LHCN-M2 (cell line): ENCODE measurements at regions not wholly inside any gene's neighbourhood (a gene's known extent, or its start where the extent isn't known, plus 50 kb on each side); places are given as distances from the start of the nearest gene placed in this dataset.

Source experiments
- DNase-seq: peaks from one replicate; pipeline ENCODE4 v3.0.0-alpha.2; 2012; ENCODE audit warnings: low read depth

DNA sequence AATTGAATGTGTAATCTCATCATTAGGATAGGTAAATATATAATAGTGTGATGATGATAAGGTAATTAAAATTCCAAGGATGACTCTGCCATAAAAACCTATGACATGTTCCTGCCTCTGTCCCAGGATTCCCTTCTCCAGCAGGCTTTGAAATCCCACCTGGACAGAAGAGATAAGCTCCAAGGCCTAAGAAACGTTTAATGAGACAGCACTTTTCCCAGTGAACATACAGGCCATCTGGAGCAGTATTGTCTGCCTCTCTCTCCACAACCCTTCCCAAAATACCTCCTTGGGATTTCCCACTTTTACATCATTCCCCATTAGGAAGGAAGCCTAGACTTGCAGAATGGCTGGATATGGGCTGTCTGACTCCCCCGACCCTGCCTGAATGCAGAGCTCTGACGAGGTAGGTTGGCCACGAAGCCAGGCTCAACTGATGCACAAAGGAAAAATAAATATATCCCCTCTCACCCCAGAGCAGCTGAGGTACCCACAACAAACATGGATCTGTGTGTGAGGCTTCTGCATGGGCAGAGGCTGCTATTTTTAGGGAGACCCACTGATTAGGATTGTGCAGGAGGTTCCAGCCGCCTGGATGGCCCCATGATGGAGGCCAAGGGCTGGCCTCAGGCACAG is 71.0 kb downstream of the TMPRSS5 start:
- DNase-seq = no peak

DNA sequence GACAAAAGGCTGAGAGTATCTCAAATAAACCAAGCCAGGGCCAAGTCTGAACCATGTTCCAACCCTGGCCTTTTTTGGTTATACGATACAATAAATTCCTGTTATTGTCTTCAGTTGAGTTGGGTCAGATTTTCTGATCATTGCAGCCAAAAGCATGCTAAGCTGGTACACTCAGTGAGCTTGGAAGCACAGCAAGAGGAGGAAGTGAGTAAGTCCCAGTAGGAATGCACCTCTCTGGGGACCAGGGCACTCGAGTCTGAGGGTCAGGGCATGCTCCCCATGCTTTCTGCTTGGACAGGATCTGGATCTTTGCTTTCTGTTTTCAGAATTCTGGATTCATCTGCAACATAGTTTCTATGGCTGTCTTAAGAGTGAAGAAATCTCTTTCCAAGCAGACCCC is 73.1 kb downstream of the TMPRSS5 start:
- DNase-seq = peak; percentile 83

DNA sequence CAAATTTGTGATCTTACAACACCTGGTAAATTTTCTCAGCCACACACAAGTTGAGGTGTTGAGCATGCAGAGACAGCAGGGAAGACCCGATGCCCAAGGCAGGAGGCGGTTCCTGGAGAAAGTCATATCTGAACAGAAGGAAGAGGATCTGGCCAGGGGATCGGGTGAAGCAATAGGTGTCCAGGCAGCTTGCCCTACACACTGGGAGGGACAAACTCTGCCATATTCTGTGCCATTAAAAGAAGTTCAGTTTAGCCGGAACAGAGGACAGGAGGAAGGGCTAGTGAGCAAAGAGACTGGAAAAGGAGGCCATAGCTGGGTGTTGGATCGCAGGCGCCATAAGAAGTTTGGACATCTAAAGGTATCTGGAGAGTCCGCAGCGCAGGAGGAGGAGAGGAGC is 76.5 kb downstream of the TMPRSS5 start:
- DNase-seq = no peak

DNA sequence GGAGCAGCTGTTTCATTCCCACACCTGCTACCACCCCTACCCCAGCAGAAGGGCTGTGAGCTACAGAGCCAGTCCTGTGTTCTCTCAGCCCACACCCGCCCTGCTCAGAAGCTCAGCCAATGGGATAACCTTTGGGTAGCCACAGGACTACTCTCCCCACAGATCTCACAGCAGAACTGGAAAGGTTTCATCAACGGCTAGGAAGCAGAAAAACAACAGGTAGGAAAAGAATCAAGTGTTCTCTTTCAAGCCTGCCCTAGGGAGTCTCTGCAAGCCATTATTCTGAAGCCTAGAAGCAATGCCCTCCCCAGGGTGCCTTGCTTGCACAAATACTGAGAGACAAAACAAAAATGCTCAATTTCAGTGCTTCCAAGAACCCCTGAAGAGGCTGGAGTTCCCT is 77.2 kb downstream of the TMPRSS5 start:
- DNase-seq = peak; percentile 16

DNA sequence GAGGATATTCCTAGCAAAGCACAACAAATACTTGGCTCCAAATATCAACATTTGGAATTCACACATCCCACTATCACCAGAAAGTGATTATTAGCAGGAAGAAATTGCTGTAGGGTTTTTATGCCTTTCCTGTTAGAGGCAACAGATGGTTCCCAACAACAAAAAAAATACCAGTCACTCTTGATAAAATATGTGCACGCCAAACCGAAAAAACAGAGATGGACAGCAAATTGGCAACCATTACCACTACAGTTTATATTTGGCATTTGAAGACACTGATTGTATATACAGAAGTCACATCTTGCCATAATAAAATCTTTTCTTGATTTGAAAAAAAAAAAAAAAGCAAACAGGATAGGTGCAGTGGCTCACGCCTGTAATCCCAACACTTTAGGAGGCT is 78.2 kb downstream of the TMPRSS5 start:
- DNase-seq = no peak

DNA sequence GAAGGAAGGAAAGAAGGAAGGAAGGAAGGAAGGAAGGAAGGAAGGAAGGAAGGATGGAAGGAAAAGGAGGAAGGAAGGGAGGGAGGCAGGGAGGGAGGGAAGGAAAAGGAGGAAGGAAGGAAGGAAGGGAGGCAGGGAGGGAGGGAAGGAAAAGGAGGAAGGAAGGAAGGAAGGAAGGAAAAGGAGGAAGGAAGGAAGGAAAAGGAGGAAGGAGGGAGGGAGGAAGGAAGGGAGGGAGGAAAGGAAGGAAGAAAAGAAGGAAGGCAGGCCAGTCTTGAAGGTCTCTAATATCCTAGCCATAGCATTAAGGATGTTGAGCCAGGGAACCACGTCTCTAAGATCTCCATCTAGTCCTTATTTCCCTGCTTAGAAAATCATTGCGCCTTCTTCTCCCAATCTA is 78.8 kb downstream of the TMPRSS5 start:
- no peak for DNase-seq

DNA sequence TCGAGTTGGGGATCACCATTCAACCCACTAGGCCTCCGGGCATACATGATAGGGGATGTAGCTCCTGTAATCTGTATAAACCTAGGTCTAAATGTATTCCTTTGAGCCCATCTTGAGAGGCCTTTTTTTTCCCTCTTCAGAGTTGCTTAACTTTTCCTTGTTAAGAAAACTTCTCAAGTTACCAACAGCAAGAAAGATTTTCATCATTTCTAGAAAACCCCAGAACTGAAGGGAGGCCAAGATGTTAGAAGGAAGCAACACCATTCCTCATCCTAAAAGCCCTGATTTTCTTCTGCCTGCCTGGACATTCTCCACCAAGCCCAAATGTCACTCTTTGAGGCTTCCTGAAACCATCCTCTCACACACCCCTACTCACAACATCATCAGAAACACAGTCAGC is 79.4 kb downstream of the TMPRSS5 start:
- DNase-seq = no peak

DNA sequence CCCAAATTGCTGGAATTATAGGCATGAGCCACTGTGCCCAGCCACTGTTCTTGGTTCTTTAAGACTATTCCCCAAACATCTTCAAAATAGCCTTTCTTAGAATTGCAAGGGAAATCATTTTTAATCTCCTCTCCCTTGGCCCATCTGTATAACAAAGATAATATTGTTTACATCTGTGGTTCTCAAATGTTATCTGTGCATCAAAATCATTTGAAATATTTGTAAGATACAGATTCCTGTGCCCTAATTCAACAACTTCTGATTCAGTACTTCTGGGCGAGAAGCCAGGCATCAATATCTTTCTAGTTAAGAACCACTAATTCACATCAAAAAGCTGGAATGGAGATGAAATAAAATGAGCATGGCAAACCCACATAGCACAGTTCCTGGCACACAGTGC is 83.0 kb downstream of the TMPRSS5 start:
- no peak for DNase-seq

DNA sequence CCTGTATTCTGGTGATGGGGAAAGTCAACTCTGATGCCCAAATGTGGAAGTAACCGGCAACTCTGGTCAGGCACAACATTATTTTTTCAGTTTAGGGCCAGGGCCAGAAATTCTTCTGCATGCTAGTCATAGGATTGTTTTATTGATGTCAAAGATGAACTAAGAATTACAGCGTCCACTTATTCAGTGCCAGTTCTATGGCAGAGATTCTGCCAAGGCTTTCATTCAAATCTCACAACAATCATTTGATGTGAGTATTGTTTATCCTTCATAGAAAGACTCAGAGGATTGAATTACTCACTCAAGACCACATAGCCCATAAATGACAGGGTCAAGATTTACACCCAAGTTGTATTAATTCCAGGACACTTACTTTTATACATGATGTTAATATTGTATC is 87.7 kb downstream of the TMPRSS5 start:
- DNase-seq = peak; percentile 81

DNA sequence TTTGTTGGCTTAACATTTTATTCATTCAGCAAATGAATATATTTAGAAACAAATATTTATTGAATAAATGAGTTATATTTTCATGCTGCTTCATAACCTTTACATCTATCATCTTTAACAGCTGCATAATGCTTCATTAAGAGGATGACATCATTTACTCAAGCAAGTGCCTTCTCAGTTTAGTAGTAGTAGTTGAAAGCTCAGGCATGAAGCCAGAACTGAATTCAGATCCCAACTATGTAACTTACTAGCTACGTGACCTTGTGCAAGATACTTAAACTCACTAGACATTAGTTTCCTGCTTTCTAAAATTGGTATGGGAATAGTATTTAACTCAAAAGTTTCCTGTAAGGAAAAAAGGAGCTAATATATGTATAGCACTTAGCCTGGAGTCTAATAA is 90.3 kb downstream of the TMPRSS5 start:
- DNase-seq = peak; percentile 37

DNA sequence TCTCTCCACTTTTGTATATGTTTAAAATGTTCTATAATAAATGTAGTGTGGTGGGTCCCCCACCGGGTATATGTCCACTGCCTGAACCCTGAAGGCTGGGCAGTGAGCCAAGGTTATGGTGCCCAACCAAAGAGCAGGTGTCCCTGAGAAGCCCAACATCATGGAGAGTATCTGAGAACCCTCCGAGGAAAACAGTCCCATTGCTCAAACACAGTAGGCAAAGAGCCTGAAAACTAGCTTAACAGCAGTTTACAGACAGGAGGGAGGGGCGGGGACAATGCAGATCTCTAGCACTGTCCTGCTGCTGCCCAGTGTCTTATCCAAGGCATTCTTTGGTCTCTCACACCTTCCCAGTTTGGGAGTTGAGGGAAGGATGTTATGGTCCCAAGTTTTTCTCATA is 91.0 kb downstream of the TMPRSS5 start:
- peak; percentile 36 for DNase-seq

DNA sequence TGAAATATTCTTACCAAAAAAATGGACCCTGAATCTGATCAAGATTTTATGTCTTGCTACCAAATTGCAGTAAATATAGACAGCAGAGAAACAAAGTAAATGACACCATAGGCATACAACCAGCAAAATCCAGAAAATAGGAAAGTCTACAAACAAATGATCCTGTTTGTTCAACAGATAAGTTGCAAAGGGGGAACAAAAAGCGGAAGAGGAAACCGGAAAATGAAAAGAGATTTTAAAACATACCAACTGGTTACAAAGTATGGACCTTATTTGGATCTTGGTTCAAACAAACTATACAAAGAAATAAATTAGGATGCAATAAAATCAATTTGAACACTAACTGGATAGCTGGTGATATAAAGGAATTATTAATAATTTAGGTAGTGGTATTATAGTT is 92.0 kb downstream of the TMPRSS5 start:
- DNase-seq = no peak

DNA sequence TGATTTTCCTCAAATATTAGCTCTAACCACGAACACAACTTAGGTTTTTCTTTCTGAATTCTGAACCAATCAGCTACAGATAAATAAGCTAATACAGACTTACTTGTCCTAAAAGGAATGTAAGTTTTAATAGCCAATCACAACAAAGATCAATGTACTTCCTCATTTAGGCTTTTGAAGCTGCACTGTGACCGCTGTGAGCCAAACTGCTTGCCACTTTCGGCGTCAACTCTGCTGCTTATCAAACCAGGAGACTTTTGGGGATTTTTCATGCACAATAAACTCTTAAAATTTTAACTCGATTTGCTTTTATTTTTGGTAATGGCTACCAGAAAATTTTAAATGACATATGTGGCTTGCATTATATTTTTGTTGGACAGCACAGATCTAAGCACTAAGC is 92.5 kb downstream of the TMPRSS5 start:
- DNase-seq = no peak

DNA sequence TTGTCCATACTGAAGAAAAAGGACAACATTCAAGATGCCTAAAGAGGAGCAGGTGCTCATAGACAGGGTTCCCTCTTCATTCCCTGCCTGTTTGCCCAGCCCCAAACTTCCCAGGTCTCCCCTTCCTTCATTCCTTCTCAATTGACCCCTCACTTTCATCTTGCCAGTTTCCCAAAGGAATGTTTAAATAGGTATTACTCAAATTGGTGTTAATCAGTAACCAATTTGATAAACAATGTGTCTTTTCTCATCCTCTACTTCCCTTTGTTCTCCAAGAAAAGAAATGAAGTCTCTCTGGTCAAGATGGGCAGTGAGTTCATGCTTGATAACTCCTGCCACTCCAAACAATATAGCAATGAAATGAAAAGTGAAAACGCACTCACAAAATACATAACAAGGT is 101.9 kb downstream of the TMPRSS5 start:
- no peak for DNase-seq

DNA sequence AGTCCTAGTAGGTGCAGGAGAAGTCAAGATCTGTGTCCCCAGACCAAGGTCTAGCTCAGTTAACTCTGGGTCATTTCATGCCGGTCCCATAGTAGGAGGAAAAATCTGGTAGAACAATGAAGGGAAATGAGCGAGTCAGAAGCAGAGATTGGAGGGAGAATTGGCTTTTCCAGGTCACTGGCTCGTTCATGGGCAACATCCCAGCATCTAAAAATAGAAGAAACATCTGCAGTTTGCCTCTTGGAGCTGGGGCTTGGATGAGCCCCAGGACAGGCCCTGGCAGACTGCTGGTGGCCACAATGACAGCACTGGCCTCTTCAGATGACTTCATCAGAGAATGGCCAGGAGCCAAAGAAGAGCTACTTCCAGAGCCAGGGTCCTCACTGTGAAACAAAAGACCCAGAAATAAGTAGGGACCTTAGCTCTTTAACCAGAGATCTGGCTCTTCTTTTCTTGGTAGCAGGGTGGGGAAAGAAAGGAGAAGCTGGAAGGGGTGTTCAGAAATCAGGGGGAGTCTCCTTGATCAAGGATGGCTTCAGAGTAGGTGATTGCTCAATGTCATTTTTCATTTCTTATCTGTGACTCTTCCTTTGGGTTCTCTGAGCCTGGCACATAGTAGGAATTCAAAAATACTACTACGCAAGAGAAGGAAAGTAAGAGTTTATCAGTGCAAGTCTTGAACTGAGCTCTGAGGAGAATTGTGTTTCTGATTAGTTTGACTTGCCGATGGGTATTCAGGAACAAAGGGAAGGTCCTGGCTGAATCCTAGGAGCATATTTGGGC is 102.6 kb downstream of the TMPRSS5 start:
- DNase-seq = peak; percentile 62

DNA sequence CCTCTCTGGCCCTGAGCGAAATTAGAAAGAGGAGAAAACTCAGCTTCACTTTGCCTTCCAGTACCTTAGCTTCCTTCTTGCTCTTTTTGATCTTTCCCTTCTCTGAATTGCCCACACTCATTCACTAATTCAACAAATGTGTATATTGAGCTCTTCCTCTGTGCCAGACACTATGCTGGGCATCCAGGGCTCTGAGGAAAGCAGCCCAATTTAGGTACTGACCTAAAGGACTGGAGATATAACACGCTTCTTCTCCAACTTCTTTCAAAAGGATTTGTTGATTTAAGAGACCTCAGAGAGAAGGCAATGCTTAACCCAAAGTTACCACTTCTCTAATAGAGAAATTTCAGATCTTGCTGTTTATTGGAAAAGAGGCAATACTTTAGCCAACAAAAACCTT is 103.6 kb downstream of the TMPRSS5 start:
- DNase-seq = no peak

DNA sequence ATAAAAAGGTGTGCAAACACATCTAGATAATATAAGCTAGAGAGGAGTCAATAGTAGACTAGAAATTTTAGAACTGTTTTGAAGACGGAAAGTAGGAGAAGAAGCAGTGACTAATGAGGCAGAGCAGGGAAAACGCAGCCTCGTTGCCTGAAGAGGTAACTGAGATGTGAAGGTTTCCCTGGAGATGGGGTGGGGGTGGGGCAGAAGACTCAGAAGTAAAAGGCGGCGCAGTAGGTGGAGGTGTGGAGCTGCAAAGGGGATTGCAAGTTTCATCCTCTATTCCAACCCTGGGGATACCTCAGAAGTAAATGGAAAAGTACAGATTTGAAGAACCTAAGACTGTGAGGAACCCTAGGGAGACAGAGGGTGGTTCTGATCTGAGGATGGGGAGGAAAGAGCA is 109.5 kb downstream of the TMPRSS5 start:
- no peak for DNase-seq

DNA sequence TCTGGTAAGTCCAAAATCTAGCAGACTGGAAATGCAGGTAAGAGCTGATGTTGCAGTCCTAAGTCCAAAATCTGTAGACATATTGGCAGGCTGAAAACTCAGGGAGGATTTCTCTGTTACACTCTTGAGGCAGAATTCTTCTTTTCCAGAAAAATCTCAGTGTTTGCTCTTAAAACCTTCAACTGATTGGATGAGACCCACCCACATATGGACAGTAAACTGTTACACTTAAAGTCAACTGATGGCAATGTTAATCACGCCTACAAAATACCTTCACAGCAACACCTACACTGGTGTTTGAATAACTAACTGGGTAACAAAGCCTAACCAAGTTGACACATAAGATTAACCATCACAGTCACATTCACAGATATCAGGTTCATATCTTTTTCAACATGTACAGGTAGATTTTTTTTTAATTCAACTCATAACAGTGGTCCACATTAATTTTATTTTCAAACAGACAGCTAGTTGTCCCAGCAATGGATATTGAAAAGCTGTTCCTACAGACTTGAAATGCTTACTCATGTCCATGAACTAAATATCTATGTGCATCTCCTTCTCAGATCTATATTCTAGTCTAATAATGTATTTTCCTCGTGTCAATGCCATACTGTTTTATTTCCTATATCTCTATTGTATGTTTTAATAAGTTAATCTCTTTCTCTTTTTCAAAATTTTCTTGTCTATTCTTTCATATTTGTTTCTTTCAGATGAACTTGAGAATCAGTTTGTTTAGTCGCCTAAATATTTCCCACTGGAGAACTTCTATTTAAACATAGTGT is 110.1 kb downstream of the TMPRSS5 start:
- DNase-seq = no peak

DNA sequence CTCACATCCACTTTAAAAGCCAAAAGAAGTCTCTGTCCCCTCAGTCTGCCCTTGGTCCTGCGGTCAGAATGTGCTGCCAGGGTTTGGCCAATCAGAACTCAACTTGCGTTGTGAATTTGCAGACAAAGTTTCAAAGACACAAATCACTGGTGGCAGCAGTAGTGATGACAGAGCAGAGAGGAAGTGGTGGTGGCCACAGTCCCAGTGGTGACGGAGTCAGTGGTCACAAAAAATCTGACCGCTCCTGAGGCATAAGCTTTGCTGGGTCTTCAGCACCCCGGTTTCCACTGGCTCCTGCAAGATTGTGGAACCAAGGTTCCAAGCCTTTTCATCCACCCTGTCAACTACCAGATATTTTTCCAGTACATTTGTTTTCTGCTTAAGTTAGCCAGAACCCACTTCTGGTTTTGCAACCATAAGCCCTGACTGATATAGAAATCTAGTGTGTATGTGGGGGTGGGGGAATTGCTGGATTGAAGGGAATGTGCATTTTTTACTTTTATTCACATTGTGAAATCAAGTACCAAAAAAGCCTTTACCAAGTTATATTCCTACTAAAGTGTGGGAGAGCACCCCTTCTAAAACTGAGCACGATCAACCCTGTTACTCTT is 112.3 kb downstream of the TMPRSS5 start:
- DNase-seq = no peak

DNA sequence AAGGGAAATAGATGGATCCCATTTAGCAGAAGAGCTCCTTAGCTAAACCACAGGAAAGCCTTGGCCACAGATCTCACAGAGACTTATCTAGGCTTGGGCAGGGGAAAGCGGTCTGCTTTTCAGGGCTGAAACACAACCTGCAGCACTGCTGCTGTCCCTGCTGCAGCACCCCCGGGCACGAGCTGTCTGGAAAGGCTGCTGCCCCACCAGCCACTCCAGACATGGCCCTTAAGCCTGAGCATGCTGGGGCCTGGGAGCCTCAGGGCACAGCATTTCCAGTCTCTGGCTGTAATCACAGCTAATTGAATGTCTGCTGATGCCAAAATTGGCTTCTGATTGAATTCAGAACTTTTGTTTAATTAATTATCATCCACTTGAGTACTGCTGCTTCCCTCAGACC is 115.0 kb downstream of the TMPRSS5 start:
- DNase-seq = no peak

DNA sequence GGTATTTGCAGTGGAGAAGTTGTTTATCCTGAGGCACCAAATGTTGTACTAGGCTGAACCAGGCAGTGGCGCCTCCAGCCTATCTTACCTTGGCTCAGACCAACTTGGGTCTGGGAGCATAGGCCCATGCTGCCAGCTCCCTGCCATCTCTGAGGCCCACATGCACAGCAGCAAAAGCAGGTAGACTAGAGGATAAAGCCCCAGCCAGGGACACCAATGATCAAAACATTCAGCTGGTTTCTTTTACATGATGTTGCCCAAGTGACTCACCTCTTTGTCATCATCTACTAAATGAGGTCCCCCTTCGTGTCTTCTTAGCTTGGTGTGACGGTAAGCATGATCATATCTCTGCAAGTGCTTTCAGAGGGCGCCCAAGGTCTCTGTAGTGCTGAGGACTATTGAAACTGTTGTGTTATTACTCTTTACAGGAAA is 112.1 kb upstream of the DRD2 start:
- DNase-seq = peak; percentile 60

DNA sequence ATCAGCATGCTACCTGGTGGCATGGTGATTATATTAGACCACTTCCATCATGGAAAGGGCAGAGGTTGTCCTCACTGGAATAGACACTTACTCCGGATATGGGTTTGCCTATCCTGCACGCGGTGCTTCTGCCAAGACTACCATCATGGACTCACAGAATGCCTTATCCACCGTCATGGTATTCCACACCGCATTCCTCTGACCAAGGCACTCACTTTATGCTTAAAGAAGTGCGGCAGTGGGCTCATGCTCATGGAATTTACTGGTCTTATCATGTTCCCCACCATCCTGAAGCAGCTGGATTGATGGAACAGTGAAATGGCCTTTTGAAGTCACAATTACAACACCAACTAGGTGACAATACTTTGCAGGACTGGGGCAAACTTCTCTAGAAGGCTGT is 109.2 kb upstream of the DRD2 start:
- no peak for DNase-seq
